ENCODE measurements at regions not wholly inside any gene's neighbourhood (a gene's known extent, or its start where the extent isn't known, plus 50 kb on each side); places are given as distances from the start of the nearest gene placed in this dataset.
"Not testable (repeated sequence)": the region's sequence is repeated elsewhere in the genome, so short reads cannot be mapped to it uniquely, and the experiment has no call there.

- no peak for DNase-seq (ENCODE audit: low spot score)
Measured at GRCh38 chr5:10017786-10018185, 231.9 kb downstream of the ATPSCKMT start.

GRCh38 chr5:10016559-10016958 is 233.1 kb downstream of the ATPSCKMT start:
- peak; percentile 73 for DNase-seq (ENCODE audit: low spot score)

GRCh38 chr5:10015681-10016080 is 234.0 kb downstream of the ATPSCKMT start:
- not testable (repeated sequence) for DNase-seq (ENCODE audit: low spot score)

- DNase-seq (ENCODE audit: low spot score): no peak
Measured at GRCh38 chr5:10009802-10010201, 239.9 kb downstream of the ATPSCKMT start.

- no peak for DNase-seq (ENCODE audit: low spot score)
Measured at GRCh38 chr5:9987101-9987500, 262.6 kb downstream of the ATPSCKMT start.

- DNase-seq (ENCODE audit: low spot score): no peak
Measured at GRCh38 chr5:9977070-9977469, 272.6 kb downstream of the ATPSCKMT start.

- DNase-seq (ENCODE audit: low spot score): no peak
Measured at GRCh38 chr5:9976621-9977020, 273.1 kb downstream of the ATPSCKMT start.

GRCh38 chr5:9972059-9972458 is 277.6 kb downstream of the ATPSCKMT start:
- DNase-seq (ENCODE audit: low spot score): no peak

- no peak for DNase-seq (ENCODE audit: low spot score)
Measured at GRCh38 chr5:9971301-9971700, 278.4 kb downstream of the ATPSCKMT start.

GRCh38 chr5:9958914-9959313 is 290.8 kb downstream of the ATPSCKMT start:
- no peak for DNase-seq (ENCODE audit: low spot score)

GRCh38 chr5:9957214-9957613 is 292.5 kb downstream of the ATPSCKMT start:
- DNase-seq (ENCODE audit: low spot score): no peak

GRCh38 chr5:9956725-9957124 is 293.0 kb downstream of the ATPSCKMT start:
- no peak for DNase-seq (ENCODE audit: low spot score)

- no peak for DNase-seq (ENCODE audit: low spot score)
Measured at GRCh38 chr5:9955586-9955985, 294.1 kb downstream of the ATPSCKMT start.

GRCh38 chr5:9954869-9955268 is 294.8 kb downstream of the ATPSCKMT start:
- no peak for DNase-seq (ENCODE audit: low spot score)

GRCh38 chr5:9953691-9954090 is 296.0 kb downstream of the ATPSCKMT start:
- DNase-seq (ENCODE audit: low spot score): no peak

GRCh38 chr5:9951865-9952516 is 297.7 kb downstream of the ATPSCKMT start:
- no peak for DNase-seq (ENCODE audit: low spot score)

GRCh38 chr5:9947944-9948343 is 301.7 kb downstream of the ATPSCKMT start:
- DNase-seq (ENCODE audit: low spot score): no peak

GRCh38 chr5:9947225-9947714 is 302.4 kb downstream of the ATPSCKMT start:
- DNase-seq (ENCODE audit: low spot score): no peak

GRCh38 chr5:9932770-9933169 is 302.6 kb upstream of the TAS2R1 start:
- peak; percentile 48 for DNase-seq (ENCODE audit: low spot score)

GRCh38 chr5:9930156-9930555 is 300.0 kb upstream of the TAS2R1 start:
- no peak for DNase-seq (ENCODE audit: low spot score)

GRCh38 chr5:9928326-9928725 is 298.2 kb upstream of the TAS2R1 start:
- DNase-seq (ENCODE audit: low spot score): no peak

GRCh38 chr5:9927521-9927997 is 297.4 kb upstream of the TAS2R1 start:
- no peak for DNase-seq (ENCODE audit: low spot score)

- DNase-seq (ENCODE audit: low spot score): no peak
Measured at GRCh38 chr5:9927106-9927505, 297.0 kb upstream of the TAS2R1 start.

- peak; percentile 97 for DNase-seq (ENCODE audit: low spot score)
Measured at GRCh38 chr5:9924614-9925013, 294.5 kb upstream of the TAS2R1 start.

Data from H4 (cell line).